IPS DF 4.7 (cell line): ENCODE measurements at regions not wholly inside any gene's neighbourhood (a gene's known extent, or its start where the extent isn't known, plus 50 kb on each side); places are given as distances from the start of the nearest gene placed in this dataset.

Source experiments
- DNase-seq: peaks from one replicate; pipeline ENCODE4 v3.0.0-alpha.2; 2013; ENCODE audit warnings: low spot score; ENCODE audit errors: extremely low read depth

- DNase-seq = no peak
These were observed 214.1 kb upstream of the TLE3 start for GRCh38 chr15:70311821-70312220.

GRCh38 chr15:70309716-70310115 is 212.0 kb upstream of the TLE3 start:
- DNase-seq = no peak

- DNase-seq = no peak
These were observed 211.2 kb upstream of the TLE3 start for GRCh38 chr15:70308735-70309434.

GRCh38 chr15:70308011-70308734 is 210.5 kb upstream of the TLE3 start:
- no peak for DNase-seq

GRCh38 chr15:70306582-70306981 is 208.9 kb upstream of the TLE3 start:
- DNase-seq = no peak

- no peak for DNase-seq
These were observed 208.4 kb upstream of the TLE3 start for GRCh38 chr15:70306081-70306480.

GRCh38 chr15:70303981-70304380 is 206.3 kb upstream of the TLE3 start:
- DNase-seq = no peak

- DNase-seq = no peak
These were observed 204.6 kb upstream of the TLE3 start for GRCh38 chr15:70302360-70302759.

GRCh38 chr15:70301396-70301795 is 203.7 kb upstream of the TLE3 start:
- no peak for DNase-seq

GRCh38 chr15:70299931-70300869 is 202.5 kb upstream of the TLE3 start:
- DNase-seq = no peak

- no peak for DNase-seq
These were observed 199.8 kb upstream of the TLE3 start for GRCh38 chr15:70297465-70298058.

GRCh38 chr15:70294731-70295305 is 197.1 kb upstream of the TLE3 start:
- DNase-seq = no peak

- DNase-seq = no peak
These were observed 196.1 kb upstream of the TLE3 start for GRCh38 chr15:70293591-70294470.

GRCh38 chr15:70293138-70293537 is 195.4 kb upstream of the TLE3 start:
- no peak for DNase-seq

- no peak for DNase-seq
These were observed 194.5 kb upstream of the TLE3 start for GRCh38 chr15:70292076-70292760.

GRCh38 chr15:70291305-70292075 is 193.8 kb upstream of the TLE3 start:
- DNase-seq = no peak

- DNase-seq = no peak
These were observed 193.0 kb upstream of the TLE3 start for GRCh38 chr15:70290708-70291107.

- DNase-seq = no peak
These were observed 191.7 kb upstream of the TLE3 start for GRCh38 chr15:70289191-70289955.
